GM21367 (cell line): ENCODE measurements at regions not wholly inside any gene's neighbourhood (a gene's known extent, or its start where the extent isn't known, plus 50 kb on each side); places are given as distances from the start of the nearest gene placed in this dataset.
"Not testable (repeated sequence)": the region's sequence is repeated elsewhere in the genome, so short reads cannot be mapped to it uniquely, and the experiment has no call there.

Experiments
- ATAC-seq: cut with Tn5 transposase; IDR thresholded peaks from one replicate; pipeline ENCODE4 v1.9.1; 2021; ENCODE audit not compliant: unreplicated experiment

- ATAC-seq: no peak
Measured at GRCh38 chr13:44755872-44756271, 179.7 kb upstream of the TSC22D1 start.

- no peak for ATAC-seq
Measured at GRCh38 chr13:44752164-44752563, 176.0 kb upstream of the TSC22D1 start.

- ATAC-seq: no peak
Measured at GRCh38 chr13:44750630-44751029, 174.5 kb upstream of the TSC22D1 start.

- no peak for ATAC-seq
Measured at GRCh38 chr13:44749906-44750305, 173.8 kb upstream of the TSC22D1 start.

GRCh38 chr13:44748439-44748838 lies 172.3 kb upstream of the TSC22D1 start:
- ATAC-seq: no peak

- ATAC-seq: no peak
Measured at GRCh38 chr13:44747179-44747578, 171.0 kb upstream of the TSC22D1 start.

- no peak for ATAC-seq
Measured at GRCh38 chr13:44746690-44747089, 170.6 kb upstream of the TSC22D1 start.

GRCh38 chr13:44744880-44745633 lies 168.9 kb upstream of the TSC22D1 start:
- no peak for ATAC-seq

GRCh38 chr13:44739539-44739938 lies 163.4 kb upstream of the TSC22D1 start:
- no peak for ATAC-seq

- ATAC-seq: no peak
Measured at GRCh38 chr13:44739120-44739519, 163.0 kb upstream of the TSC22D1 start.

- ATAC-seq: no peak
Measured at GRCh38 chr13:44738463-44738862, 162.3 kb upstream of the TSC22D1 start.

- no peak for ATAC-seq
Measured at GRCh38 chr13:44735806-44736205, 159.7 kb upstream of the TSC22D1 start.

GRCh38 chr13:44734201-44734707 lies 158.1 kb upstream of the TSC22D1 start:
- ATAC-seq: no peak

GRCh38 chr13:44732503-44733098 lies 156.5 kb upstream of the TSC22D1 start:
- ATAC-seq: no peak

- no peak for ATAC-seq
Measured at GRCh38 chr13:44730851-44731250, 154.7 kb upstream of the TSC22D1 start.

GRCh38 chr13:44730099-44730498 lies 154.0 kb upstream of the TSC22D1 start:
- ATAC-seq: no peak

GRCh38 chr13:44727591-44727990 lies 151.5 kb upstream of the TSC22D1 start:
- ATAC-seq: not testable (repeated sequence)

- no peak for ATAC-seq
Measured at GRCh38 chr13:44726778-44727177, 150.6 kb upstream of the TSC22D1 start.

GRCh38 chr13:44726214-44726613 lies 150.1 kb upstream of the TSC22D1 start:
- no peak for ATAC-seq

GRCh38 chr13:44719857-44720671 lies 143.9 kb upstream of the TSC22D1 start:
- no peak for ATAC-seq

GRCh38 chr13:44718467-44718866 lies 142.3 kb upstream of the TSC22D1 start:
- no peak for ATAC-seq
